Hypothalamus (tissue), 51 donors: ENCODE measurements at regions not wholly inside any gene's neighbourhood (a gene's known extent, or its start where the extent isn't known, plus 50 kb on each side); places are given as distances from the start of the nearest gene placed in this dataset.

Source experiments
- DNase-seq, 51 donors: peaks; one replicate each; lab custom pipeline; 2025; lab: John Stamatoyannopoulos, UW

- DNase-seq, result no peak
Measured at GRCh38 chr20:63128956-63129355, 87.0 kb downstream of the YTHDF1 start.

GRCh38 chr20:63128367-63128766, 87.6 kb downstream of the YTHDF1 start:
- no peak for DNase-seq

DNA sequence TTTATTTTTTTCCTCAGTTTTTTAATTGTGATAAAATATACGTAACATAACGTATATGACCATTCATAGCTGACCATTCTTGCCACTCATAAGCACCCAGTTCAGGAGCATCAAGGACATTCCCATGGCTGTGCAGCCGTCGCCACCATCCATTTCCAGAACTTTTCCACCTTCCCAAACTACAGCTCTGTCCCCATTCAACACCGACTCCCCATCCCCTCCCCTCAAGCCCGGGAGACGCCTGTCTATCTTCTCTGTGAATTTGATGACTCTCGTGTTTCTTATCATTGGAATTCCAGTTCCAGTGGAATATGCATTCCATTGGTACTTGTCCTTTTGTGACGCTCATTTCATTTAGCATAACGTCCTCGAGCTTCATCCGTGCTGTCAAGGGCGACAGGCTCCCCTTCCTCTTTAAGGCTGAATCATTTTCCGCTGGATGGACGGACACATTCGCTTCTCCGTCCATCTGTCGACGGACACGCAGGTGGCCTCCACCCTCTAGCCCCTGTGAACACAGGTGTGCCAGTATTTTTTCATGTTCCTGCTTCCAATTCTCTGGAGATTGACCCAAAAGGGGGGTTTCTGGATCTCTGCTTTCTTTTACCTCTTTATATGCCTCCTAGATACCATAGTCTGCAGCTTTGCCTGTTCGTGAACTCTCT, 88.1 kb downstream of the YTHDF1 start:
- DNase-seq, result no peak

GRCh38 chr20:63126876-63127699, 88.8 kb downstream of the YTHDF1 start:
- DNase-seq, result no peak

DNA sequence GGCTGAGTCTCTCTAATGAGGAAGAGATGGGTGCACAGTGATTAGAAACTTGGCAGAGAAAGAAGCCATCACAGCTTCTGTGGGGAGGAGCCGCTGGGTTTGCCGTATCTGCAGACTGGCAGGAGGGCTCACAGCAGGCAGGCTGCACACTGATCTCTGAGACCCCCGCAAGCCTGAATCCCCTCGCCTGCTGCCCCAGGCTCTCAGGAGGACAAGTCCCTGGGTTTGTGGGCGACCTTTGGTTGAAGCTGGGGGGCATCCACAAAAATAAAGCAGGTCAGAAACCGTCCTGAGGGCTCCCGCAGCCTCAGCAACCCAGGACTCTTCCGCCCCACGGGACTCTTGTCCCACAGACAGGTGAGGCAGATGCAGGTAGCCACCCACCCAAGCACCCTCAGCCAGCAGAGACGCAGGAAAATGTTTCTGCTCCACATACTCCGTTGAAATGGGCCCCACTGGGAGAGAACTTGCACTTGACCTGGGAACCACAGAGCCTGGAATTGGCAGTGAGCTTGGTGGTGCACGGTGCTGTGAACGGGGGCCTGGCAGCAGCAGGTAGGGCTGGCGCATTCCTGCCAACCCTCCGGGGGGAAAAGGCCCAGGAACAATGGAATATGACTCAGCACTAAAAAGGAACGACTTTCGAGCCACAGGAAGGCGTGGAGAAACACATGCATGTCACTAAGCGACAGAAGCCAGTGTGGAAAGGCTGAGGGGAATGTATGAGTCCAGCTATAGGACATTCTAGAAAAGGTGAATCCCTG, 89.9 kb downstream of the YTHDF1 start:
- peak in 1 of 51 donors; percentile 4 for DNase-seq

DNA sequence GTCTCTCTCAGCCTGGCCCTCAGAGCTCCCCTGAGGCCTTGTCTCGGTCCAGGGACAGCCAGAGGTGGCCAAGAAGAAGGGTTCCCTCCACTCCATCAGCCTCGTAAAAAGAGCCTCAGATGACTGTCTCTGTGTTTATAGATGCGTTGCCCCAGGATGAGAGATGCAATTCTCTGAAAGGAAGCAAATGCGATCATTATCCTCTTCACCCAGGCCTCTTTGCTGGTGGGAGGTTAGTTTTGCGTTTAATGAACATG, 90.4 kb downstream of the YTHDF1 start:
- DNase-seq, result no peak

- peak in 1 of 51 donors; percentile 13 for DNase-seq
Measured at GRCh38 chr20:63124782-63125580, 91.0 kb downstream of the YTHDF1 start.

DNA sequence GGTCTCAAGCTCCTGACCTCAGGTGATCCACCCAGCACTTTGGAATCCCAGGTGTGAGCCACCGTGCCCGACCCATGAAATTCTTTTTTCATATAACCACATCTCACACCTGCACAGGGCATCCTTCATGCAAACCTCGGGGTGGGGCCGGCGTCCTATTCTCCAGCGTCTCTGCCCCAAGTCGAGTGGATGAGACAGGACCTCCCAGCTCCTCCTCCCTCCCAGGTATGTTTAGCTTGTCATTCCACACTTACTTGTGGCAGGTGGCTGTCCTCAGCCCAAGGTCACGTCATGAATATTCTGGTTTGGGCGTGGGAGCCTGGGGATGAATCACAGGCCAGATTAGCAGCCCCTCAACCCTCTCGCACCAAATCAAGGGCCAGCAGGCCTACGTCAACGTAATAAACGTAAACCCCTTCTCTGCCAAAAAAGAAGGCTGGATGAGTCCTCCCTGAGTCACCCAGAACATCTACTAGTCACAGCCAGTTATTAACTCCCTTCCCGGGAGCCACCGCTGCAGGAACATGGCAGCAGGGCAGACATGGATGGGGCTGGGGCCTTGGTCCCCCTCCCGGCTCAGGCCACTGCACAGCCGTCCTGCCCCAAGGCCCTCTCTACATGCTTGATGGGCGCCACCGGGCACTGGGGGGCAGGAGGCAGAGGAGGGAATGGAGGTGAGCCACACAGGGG, 91.7 kb downstream of the YTHDF1 start:
- no peak for DNase-seq

- no peak for DNase-seq
Measured at GRCh38 chr20:63123331-63123741, 92.6 kb downstream of the YTHDF1 start.

DNA sequence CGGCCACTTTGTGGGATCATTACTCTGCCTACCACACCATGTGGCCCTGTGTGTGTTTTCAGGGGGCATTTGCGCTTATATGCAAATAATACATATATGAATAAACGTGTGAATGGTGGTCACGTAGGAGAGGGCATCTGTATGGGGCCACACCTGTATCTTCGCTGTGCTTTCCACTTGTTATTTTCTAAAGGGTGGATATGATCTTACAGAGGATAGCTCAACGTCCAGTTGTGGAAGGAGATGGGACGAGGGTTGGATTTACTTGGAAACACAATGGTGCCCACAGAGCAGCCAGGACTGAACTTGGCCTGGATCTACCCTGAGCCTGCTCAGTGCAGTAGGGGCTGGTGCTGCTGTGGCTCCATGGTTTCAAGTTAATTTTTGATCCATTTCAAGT, 93.3 kb downstream of the YTHDF1 start:
- DNase-seq, result no peak

DNA sequence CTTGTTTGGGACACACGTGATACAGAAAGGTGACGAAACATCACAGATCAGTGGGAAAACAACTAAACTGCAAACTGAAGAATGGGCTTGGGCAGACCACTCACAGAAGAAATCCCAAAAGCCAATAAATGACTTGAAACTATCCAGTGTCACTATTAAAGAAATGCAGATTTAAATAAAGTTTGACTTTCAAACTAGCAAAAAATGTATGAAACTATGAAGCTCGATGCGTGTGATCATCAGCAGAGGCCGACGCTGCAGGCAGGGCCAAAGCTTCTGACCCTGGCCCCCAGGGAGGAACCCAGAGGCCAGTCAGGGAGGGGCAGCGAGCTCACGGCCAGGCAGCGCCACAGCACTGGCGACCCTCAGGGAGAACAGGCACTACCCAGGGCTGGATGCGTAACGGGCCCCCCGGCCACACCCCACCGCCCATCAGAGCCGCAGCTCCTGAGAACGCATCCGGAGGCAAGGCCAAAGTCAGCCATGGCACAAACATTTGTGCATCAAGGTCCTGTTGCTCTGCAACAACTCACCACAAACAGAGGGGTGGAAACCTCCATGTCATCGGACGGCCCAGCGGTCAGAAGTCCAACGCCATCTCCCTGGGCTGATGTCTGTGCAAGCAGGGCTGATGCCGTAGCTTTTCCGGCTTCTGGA, 94.1 kb downstream of the YTHDF1 start:
- DNase-seq, result no peak

GRCh38 chr20:63121246-63121645, 94.7 kb downstream of the YTHDF1 start:
- DNase-seq, result no peak

DNA sequence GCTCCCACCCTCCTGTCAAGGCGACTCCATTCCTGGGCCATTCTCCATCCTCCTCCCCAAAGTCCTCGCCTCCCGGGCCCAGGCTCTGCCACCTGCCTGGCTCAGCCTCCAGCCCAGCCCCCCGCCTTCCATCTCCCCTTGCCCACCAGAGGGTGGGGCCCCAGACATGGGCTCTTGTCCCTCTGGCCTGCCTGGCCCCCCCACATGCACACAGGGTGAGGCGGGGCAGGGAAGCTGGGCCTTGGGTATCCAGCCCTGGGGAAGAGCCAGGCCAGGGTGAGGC, 95.2 kb downstream of the YTHDF1 start:
- DNase-seq, result no peak

DNA sequence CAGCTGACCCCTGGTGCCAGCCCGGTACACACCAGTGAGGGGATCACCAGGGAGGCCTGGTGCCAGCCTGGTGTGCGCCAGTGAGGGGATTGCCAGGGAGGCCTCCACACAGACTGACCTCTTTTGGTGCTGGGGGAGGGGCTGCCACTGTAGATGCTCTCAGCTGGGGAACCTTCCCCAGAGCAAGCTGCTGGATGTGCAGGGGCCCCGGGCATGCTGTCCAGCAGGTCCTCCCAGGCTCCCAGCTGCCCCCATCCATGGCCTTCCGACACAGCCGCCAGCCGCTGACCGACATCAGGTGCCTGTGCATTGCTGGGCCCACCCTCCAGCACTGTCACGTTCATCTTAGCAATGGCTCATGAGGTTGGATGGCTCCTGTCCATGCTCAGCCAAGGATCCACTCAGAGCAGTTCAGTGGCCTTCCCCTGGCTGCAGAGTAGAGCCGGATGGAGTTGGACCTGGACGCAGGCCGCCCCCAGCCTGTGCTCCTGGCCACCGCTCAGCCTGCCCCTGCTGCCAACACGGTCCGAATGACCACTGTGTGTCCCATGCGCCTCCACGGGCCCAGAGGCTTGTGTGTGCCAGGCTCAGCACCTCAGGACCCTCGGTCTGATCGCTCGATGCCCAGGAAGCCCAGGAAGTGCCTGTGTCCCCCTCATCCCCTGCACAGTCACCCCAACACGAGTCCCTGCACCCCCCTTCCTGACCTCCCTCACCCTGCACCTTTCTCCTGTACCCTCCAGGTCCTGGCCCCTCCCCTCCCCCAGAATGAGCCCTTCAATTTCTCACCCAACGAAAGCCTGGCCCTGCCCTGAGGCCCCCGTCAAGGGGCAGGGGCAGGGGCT, 95.7 kb downstream of the YTHDF1 start:
- no peak for DNase-seq

DNA sequence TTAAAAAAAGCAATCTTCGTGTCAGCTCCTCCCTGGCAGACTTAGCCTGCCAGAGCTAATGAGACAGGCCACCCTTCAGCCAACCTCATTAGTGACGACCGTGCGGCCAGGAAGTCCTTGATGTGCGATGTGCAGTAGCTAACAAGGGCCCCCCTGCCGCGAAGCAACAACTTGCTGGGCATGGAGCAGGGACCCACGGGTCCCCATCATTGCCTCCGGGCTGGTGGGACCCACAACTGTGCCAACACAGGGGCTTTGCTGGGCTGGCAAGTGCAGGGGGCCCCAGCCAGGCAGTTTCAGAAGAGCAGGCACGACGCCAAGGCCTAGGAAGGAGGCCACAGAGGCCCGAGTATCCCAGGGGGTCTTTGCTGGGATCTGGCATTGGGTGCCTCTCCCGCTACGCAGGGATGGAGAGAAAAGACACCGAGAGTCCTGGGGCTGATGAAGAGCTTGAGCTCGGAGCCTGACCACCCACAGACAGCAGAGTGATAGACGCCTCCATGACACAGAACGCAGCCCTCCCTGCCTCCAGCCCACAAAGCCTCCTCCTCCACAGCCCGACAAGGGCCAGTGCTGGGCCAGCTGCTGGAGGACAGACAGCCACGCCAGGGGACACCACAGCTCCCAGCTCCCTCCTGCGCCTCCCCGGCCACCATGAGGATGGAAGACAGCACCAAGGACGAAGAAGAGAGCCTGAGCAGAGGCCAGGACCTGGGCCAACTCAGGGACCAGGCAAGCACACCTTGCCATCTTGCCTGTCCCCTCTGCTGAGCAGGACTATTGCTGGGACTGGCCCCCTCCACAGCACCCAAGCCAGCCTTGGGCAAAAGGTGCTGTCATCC, 96.6 kb downstream of the YTHDF1 start:
- no peak for DNase-seq

DNA sequence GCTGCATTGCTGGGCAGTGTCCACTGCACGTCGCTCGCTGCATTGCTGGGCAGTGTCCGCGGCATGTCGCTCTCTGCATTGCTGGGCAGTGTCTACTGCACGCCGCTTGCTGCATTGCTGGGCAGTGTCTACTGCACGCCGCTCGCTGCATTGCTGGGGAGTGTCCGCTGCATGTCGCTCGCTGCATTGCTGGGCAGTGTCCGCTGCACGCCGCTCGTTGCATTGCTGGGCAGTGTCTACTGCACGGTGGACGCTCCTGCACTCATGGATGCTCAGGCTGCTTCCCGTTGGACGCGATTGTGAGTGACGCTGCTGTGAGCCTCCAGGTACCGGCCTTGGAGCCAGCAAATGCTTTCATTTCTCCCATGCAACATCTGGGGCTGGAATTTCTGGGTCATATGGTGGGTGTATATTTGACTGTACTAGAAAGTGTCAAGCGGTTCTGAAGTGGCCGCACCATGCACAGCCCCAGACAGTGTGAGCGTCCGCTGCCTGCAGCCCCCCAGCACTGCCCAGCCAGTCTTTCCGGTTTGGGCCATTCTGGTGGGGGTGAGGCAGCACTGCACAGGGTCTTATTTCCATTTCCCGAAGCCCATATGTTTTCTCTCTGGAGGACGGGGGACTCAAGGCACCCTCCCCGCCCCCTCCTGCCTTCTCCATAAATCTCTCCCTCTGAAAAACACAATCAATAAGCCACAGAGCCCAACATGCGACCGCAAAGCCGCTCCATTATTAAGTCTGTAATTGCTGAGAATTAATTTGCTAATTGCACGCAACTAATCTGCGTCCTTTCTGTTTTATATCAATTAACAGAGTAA, 97.4 kb downstream of the YTHDF1 start:
- no peak for DNase-seq

DNA sequence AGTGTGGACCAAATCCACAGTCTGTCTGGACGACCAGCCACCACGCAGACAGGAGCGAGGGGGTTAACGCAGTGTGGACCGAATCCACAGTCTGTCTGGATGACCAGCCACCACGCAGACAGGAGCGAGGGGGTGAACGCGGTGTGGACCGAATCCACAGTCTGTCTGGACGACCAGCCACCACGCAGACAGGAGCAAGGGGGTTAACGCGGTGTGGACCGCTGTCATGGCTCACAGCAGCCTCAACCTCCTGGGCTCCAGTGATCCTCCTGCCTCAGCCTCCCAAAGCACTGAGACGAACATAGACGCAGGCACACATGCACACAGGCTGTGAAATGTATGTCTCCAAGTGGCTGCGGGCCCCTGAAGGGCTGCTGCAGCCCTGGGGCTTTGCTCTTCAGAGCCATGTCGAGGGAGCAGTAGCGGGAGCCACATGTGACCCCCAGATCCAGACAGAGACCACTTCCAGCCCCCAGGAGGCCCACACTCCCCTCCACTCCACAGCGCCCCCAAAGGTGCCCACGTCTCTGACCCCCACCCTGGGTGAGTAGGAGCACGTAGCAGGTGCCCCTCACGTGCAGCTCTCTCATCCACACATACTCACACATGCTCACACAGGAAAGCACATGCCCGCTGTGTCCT, 98.1 kb downstream of the YTHDF1 start:
- no peak for DNase-seq
